ACHN (cell line): ENCODE measurements at regions not wholly inside any gene's neighbourhood (a gene's known extent, or its start where the extent isn't known, plus 50 kb on each side); places are given as distances from the start of the nearest gene placed in this dataset.
"Not testable (repeated sequence)": the region's sequence is repeated elsewhere in the genome, so short reads cannot be mapped to it uniquely, and the experiment has no call there.

ENCODE experiments used
- DNase-seq: peaks from one replicate; pipeline ENCODE4 v3.0.0-alpha.2; 2015
- in situ Hi-C: cut with HindIII; loops from 2 replicates; pipeline ENCODE4 v1.10.0; 2017; ENCODE audit warnings: low sequenced_read_pairs, low pct_ligation_motif_present, low pct_unique_long_range_greater_than_20kb

DNA sequence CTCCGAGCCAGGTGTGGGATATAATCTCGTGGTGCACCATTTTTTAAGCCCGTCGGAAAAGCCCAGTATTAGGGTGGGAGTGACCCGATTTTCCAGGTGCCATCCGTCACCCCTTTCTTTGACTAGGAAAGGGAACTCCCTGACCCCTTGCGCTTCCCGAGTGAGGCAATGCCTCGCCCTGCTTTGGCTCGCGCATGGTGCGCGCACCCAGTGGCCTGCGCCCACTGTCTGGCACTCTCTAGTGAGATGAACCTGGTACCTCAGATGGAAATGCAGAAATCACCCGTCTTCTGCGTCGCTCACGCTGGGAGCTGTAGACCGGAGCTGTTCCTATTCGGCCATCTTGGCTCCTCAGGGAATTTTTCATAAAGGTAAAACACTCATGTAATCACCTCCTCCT is 63.9 kb downstream of the RWDD3 start:
- in situ Hi-C loops, DNase-seq: not testable (repeated sequence)

DNA sequence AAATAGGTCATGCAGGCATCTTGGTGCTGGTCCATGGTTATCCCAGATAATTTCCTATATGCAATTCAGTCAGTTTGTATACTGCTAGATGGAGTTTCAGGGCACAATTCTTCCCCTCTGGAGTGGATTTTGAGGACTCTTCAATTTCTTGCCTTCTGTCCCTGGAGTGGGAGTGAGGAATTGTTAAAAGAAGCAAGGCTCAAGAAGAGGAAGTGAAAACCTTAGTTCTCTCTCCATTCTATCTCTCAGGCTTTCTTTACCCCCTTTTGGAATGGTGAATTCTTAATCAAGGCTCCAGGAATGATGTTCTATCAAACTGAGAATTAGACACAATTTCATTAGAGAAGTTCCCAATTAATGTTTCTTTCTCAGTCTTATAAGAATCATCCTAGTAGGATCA is 67.1 kb downstream of the RWDD3 start:
- in situ Hi-C loops = no loop called here
- DNase-seq = no peak

DNA sequence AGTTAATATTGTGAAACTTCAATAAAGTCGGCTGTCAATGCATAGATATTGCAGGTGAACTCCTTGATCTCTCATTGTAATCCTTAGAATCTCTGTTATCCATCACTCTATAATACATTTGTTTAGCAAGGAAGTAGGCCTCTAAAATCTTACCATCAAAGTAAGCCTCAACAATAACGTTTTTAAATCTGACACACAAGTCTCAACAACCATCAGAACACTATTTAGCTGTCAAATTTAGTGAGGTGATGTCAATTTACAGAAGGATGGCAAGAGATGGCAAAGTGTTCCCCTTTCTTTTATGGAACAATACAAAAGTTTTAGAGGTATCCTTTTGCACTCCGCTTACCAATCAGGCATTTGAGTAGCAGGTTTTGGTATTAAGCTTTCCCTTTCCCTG is 67.6 kb downstream of the RWDD3 start:
- DNase-seq = no peak
- in situ Hi-C loops = no loop called here

DNA sequence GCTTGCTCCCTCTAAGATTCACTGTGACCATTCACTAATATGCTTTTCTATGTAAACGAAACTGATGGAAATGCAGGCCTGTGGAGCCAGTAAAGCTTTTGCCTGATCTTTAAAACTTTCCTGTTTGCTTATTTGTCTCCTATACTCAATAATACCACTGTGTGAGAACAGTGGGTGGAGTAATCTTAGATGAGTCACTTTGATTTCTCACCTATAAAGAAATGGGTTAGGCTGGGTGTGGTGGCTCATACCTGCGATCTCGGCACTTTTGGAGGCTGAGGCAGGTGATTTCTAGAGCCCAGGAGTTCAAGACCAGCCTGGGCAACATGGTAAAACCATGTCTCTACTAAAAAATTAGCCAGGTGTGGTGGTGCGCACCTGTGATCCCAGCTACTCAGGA is 70.8 kb downstream of the RWDD3 start:
- in situ Hi-C loops = no loop called here
- DNase-seq = no peak

DNA sequence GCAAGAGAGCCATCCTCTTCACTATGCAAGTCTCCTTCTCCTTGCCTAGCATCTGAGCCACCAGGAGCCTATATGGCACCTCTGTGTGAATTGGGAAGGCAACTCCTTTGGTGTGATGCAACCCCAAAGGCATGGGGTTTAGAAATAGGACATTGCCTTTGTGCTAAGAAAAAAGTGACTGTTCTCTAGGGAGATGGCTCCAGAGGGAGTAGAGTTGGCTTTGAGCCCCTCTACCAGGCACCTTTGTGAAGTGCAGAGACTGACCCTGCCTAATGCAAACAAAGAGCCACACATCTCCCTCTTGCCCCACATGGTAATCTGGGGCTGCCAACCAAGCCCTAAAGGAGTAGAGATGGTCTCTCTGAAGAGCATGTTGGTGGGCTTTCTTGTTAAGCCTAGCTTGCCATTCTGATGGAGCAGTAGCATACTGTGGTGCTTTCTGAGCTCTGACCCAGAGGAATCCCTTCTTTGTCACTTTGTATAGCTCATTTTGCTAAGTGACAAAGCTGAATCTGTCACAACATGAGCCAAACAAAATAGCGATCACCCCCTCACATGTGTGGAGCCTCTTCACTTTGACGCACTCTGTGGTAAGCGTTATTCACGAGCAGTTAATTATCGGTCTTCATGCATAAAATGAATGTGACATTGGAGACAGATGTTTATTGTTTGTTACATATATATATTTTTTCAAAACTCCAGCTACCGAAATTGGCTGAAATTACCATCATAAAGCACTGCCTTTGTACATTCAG is 74.4 kb downstream of the RWDD3 start:
- DNase-seq = no peak

DNA sequence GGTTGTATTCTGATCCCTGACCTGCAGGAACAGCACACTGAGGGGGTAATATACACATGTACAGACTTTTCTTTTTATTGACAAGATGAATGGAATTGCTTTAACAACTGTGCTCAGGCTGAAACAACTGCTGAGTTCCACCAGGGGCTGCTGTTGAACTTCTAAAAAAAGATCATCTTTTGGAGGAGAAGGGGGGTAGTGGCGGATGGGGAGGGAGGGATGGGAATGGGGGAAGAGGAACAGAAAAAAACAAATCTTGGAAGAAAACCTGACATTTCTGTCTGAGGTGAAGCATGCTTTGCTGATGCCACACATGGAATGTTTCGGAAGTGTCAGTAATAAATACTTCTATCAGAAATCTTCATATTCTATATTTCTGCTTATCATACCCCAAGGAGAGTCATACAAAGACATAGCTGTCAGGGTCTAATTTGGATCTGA is 75.0 kb downstream of the RWDD3 start:
- in situ Hi-C loops = no loop called here
- DNase-seq = peak; percentile 46

More for the DNA sequence above, 74.4 kb downstream of the RWDD3 start:
- in situ Hi-C loops = no loop called here

DNA sequence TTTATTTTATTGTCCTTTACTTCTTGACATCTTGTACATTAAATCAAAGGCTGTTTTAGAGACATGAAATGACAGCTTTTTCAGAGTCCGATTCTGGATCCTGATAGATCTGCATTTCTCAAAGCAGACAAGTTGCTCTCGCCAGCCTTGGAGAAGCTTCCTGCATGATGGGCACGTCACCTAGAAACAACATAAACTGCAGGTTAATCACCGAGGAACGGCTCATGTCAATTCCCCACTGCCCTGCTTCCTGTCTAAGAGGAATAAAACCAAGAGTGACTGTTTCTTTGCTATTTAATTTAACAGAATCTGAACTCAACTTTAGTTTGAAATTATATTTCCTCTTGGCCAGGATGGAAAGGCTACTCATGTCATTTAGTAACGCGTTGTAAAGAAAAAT is 77.0 kb downstream of the RWDD3 start:
- in situ Hi-C loops = no loop called here
- DNase-seq = no peak

DNA sequence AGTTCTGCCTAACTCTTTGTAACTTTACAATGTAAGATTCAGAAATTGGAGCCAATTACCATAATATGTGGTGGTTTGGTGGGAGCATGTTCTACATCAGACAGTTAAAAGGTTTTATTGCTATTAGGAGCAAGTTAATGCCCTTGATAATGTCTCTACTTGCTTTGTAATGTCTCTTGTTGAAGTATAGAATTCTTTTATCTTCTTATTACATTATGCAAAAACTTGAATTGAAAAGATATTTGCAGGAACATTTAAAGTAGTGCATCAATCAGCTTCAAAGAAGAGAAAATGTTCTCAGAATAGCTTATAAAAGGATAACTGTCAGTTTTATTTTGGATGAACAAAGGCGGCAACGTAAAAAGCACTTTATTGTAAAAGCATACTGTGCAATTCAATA is 77.8 kb downstream of the RWDD3 start:
- in situ Hi-C loops = no loop called here
- DNase-seq = no peak

DNA sequence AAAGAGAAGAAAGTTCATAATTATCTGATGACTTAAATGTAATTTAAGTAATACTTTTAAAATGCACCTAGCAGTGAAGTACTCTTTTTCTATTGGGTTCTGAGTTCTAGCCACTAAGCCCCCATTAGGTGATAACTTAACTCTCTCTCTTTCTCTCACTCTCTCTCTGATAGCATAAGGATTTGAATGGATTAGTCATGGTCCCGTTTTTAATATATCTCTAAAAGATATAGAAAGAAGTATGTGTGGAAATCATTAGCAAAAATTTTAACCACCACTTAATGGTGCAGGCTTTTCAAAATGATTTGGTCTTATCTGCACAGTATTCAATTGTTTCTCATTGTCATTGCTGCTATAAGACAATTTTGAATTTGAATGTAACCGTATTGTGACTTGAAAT is 78.2 kb downstream of the RWDD3 start:
- in situ Hi-C loops = no loop called here
- no peak for DNase-seq

DNA sequence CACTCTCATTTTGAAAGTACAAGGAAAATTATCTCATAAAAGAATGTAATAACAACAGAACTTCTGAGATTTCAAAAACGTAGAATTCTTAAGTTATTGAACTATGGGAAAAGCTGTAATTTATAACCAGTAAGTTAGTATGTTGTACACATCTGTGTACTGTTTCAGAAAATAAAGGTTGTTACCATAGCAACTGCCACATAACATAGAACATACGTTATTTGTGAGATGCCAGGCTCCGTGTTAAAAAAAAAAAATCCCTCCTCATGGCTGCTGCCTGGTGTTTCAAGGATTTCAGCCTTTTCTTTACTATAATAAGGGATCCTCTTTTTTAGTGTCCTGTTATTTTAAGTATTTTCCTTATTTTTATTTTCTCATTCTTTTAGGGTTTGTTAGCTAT is 79.5 kb downstream of the RWDD3 start:
- in situ Hi-C loops = no loop called here
- no peak for DNase-seq

DNA sequence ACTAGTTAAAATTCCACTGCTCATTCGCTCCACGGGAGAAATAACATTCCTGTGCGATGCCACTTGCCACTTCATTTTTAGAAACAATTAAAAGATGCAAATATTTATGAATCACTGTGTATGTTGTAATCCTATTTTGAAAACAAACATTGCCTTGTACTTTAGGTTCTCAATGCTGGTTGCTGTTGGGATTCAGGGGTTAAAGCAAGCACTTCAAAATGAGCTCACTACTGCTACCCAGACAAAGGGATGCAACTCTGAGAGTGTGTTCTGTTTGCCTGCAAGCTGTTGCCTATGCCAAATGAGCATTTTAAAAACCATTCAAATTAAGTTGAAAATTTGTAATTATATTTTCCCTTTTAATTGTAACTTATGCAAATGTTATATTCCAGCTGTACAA is 87.5 kb downstream of the RWDD3 start:
- no peak for DNase-seq
- in situ Hi-C loops = no loop called here

DNA sequence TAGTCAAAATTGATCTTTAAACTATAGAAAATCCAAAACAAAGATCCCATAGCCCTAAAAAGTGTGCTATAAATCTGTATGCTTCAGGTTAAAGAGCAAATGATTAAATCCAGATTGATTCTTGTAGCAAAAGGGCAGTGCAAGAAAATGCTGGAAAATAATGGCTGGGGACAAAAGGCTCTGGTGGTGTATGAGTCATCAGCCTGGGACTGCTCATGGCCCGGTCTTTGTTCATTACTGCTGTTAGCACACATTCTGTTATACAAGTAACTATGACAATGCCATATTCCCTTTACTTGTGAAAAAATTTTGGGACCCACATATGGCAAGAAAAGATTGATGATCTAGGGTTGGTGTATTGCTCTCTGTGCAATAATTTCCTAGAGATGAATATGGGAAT is 89.1 kb downstream of the RWDD3 start:
- in situ Hi-C loops = no loop called here
- no peak for DNase-seq

DNA sequence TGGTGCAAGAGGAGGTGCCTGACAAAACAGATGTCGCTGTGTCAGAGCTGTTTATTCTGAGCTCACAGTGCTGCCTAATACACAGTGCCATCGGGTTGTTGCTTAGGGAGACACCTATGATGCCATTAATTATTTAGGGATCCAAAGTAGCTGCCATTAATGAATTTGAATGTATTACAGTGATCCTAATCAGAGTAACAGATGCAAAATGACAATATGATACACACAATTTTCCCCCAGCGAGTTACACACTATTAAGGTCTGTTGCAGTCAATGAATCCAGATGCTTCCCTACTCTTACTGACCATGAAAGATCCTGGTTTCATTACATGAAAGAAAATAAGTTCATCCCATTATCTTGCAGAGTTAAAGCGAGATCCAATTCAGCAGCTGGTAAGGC is 91.3 kb downstream of the RWDD3 start:
- DNase-seq = no peak
- in situ Hi-C loops = no loop called here

DNA sequence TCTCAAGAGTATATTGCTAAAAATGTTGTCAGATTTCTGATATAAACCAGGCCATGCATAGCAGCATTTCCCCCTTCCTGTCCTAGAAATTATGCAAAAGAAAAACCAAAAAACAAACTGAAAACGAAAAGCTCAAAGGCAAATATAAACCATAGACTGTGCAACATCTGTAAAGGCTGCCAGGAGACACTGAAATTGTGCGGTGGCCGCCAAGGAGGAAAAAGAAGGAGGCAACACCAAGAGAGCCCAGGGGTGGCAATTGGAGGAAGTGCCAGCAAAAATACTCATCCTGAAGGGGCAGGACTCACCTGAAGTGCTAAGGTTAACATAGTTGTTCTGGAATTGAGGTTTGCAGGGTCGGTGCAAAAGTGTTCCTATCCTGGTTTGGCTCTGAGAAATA is 92.0 kb downstream of the RWDD3 start:
- DNase-seq = no peak
- in situ Hi-C loops = no loop called here

DNA sequence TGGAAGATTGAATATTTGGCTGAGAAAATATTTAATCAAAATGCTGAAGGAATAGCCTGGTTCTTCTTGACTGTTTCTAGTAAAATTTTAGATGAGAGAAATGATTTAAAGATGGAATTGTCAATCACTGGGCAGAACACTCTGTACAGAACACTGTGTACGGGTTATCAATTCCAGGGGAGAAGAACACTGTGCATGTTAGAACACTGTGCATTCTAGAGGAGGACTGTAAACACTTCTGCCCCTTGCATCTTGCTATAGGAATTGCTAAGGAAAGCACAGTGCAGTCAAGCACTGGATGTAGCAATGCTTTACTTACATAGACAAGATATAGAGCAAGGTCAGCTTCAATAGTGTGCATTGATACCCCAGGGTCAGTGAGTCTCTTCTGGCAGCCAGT is 98.7 kb downstream of the RWDD3 start:
- in situ Hi-C loops = no loop called here
- no peak for DNase-seq

DNA sequence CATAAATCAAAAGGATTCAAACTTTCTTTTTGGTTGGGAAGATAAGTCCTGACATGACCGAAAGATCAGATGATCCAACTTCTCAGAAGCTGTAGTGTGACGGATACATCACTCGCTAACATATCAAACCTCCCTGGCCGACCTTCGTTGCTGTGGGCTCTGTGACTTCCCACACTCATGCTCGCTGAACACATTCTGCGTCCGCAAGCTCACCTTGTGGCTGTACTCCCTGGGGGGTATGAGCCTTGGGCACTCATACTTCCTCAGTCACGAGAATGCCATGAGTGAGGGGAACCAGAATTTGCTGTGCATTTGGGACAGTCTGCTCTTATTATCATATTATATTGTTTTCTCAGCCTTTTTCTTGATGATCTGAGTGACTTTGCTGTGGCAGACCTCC is 105.4 kb downstream of the RWDD3 start:
- in situ Hi-C loops = no loop called here
- no peak for DNase-seq

DNA sequence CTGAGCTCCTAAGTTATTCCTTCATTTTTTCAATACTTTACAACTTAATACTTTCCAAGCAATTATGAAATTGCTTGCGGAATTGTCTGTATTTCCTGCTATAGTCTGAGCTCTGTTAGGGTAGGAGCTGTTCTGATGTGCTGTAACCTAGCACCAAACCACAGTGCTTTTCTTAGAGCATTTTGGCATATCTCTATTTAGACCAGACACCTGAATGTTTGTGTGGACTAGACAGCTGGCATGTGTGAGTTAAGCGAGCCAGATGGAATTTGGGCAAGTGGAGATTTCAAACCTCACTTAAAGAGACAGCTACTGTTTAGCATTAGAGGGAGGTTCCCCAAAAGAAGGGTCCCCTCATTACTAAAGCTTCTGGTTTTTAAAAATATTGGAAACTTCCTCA is 106.1 kb downstream of the RWDD3 start:
- DNase-seq = no peak
- in situ Hi-C loops = no loop called here

DNA sequence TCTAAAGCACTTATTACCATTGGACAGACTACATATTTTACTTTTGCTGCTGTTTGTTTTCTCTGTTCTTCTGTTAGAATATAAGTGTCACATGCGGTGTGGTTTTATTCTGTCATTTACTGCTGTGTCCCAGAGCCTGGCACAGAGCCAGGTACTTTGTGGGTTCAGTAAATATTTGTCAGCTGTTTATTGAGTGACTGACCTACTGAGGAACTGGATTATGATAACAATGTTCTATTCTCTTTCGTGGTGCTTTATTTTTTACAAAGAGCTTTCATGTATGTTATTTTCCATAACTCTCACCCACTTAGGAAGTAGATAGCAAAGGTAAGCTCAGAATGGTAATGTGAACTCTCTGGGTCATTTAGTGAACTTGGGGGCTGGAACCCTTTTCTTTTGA is 118.8 kb downstream of the RWDD3 start:
- DNase-seq = no peak
- in situ Hi-C loops = no loop called here

DNA sequence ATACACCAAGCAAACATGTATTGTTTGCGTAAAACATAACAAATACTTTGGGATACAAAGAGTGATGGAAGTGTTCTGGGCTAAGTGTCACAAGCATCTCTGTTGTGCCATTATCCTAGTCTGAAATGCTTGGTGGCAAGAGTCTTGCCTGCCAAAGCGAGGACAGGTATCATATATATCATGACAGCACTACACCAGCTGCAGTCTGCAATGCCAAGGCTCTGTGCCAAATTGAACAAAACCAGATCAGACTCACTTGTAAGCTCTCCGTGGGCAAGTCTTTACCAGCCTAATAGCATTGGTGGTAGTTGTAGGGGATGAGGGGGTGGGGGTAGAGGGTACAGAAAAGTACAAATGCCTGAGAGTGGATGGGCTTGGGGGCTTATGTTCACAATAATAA is 119.2 kb downstream of the RWDD3 start:
- in situ Hi-C loops = no loop called here
- DNase-seq = no peak

DNA sequence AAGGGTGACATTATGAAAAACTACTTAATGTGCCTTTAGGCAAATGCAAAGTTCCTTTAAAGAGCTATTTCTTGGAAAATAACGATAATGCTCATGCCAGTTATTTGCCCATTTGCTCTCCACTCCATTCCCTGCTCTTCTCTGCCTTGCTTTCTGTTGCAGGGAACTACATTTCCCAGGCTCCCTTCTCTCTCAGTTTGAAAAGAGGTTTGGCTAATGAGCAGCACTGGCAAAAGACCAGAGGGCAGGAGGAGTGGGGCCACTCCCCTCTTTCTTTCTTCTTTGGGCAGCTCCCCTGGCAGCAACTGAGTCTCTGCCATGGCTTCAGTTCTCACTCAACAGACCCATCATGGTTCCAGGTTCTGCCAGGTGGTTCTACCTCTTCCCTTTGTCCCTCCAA is 130.5 kb downstream of the RWDD3 start:
- in situ Hi-C loops = no loop called here
- DNase-seq = no peak

DNA sequence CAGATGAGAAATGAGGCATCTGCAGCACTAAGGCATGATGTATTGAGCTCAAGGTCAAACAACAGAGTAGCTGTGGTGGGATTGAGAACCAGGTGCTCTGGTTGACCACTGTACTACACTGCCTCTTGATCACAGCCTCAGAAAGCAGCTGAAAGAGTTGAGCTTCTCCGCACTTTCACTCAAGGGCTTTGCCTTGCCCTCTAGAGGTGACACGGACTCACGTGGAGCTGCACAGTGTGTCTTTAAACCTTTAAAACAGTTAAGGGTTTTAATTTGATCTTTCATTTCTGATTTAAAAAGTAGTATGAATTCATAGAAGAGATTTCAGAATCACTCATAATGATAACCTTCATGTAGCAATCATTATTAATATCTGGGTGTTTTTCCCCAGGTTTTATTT is 132.5 kb downstream of the RWDD3 start:
- DNase-seq = no peak
- in situ Hi-C loops = no loop called here
